Coronary artery (tissue), 2 donors: ENCODE measurements at regions not wholly inside any gene's neighbourhood (a gene's known extent, or its start where the extent isn't known, plus 50 kb on each side); places are given as distances from the start of the nearest gene placed in this dataset.
A peak's percentile ranks its signal among the peaks of the same experiment; 100 is the strongest.

Experiments
- DNase-seq: peaks from one replicate; pipeline ENCODE4 v3.0.0-alpha.2; 2017; ENCODE audit warnings: low spot score
- H3K27ac ChIP-seq, 2 donors: fragments of 200-600 bp; sonication (generic); one replicate each; pipeline ENCODE4 v1.5.1; 2016 to 2019
- H3K4me3 ChIP-seq: fragments of 200-600 bp; sonication (generic); 2 replicates; pipeline ENCODE4 v1.5.1; 2016; ENCODE audit warnings: mild to moderate bottlenecking, moderate library complexity
- TF ChIP-seq, protein P1 (sequence below): fragments of 200-600 bp; sonication (generic); IDR thresholded peaks from one replicate; pipeline ENCODE4 v1.5.1; 2019; ENCODE audit warnings: antibody characterized with exemption

DNA sequence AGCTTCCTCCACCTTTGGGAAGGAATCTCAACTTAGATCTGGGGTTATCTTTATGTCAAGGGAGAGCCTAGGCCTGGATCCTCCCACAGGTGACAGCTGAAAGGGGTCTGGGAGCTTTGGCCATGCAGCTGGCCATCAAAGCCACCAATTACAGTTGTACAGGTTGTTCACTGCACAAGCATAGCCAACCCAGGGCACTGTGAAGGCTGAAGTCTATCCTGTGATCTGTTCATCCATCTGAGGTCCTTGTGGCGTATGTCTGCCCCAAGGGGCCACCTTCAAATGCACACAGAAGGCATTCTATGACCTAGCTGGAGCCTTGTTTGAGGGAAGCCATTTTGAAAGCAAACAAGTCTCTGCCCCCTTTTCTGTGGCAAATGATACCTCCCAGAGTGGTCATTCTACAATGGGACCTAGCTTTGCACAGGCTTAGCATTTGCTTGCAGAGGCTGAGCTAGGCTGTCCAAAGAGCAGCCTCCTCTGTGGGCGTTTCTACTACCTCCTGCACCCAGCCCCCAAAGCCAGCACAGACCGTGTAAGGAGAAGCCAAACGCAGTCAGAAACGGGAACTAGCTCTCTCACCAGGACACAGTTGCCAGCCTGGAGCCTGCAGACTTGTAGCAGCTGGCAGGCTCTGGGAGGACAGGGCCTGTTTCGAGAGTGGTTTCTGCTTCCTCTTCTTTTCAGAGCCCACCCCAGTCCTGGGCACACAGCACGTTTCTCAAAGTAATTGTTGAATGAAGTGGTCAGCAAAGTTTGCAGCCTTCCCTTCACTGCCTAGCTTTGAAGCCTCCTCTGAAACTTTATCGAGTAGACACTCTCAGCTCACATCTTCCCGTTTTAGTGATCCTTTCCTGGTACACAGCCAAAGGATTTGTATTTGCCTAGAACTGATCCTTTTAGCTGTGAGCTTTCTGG lies 157.3 kb upstream of the SMAD3 start:
- H3K27ac ChIP-seq: peak overlapping the region; percentile 30 to 88
- TF ChIP-seq, protein P1, sequence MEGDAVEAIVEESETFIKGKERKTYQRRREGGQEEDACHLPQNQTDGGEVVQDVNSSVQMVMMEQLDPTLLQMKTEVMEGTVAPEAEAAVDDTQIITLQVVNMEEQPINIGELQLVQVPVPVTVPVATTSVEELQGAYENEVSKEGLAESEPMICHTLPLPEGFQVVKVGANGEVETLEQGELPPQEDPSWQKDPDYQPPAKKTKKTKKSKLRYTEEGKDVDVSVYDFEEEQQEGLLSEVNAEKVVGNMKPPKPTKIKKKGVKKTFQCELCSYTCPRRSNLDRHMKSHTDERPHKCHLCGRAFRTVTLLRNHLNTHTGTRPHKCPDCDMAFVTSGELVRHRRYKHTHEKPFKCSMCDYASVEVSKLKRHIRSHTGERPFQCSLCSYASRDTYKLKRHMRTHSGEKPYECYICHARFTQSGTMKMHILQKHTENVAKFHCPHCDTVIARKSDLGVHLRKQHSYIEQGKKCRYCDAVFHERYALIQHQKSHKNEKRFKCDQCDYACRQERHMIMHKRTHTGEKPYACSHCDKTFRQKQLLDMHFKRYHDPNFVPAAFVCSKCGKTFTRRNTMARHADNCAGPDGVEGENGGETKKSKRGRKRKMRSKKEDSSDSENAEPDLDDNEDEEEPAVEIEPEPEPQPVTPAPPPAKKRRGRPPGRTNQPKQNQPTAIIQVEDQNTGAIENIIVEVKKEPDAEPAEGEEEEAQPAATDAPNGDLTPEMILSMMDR: no peak
- DNase-seq: peak; percentile 80
- H3K4me3 ChIP-seq: peak overlapping the region; percentile 2

DNA sequence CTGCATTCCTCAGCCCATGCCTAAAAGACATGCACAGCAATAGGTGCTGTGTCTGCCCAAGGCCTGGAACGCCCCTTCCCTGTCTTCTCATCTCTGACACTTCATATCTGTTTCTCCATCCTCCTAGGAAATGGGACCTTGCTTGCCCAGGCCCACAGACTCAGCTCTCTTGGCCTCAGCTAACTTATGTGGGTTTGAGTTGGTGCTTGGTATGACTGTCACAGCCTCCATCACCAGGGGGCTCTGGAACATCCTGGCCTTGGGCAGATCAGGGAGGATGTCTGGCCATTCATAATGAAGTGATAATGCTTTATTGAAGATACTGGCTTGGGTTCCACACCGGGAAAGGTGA lies 156.7 kb upstream of the SMAD3 start:
- DNase-seq: peak; percentile 54
- Histone ChIP-seq H3K27ac (peak overlapping the region; percentile 30 to 88), H3K4me3 (peak overlapping the region; percentile 2)
- TF ChIP-seq, protein P1: no peak

DNA sequence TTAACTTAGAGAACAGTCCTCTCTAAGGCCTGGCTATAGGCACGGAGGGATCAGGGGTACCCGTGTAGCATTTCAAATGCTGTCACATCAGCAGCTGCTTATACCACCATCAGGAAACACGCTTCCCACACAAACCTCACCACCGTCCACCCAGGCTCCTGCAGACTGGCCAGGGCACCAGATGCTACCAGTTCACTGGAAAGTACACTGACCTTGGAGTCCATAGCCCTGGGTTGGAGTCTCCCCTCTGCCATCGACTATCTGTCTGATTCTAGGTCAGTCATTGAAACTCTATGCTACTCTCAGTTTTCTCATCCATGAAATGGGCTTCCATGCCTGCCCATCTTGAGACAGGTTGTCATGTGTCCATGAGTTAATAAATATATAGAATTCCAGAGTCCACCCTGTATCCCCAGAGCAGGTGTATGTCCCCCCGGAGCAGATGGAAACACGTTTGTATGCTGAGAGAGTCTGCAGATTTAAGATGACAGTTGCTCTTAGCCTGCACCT lies 156.0 kb upstream of the SMAD3 start:
- H3K4me3 ChIP-seq: no peak overlapping the region

DNA sequence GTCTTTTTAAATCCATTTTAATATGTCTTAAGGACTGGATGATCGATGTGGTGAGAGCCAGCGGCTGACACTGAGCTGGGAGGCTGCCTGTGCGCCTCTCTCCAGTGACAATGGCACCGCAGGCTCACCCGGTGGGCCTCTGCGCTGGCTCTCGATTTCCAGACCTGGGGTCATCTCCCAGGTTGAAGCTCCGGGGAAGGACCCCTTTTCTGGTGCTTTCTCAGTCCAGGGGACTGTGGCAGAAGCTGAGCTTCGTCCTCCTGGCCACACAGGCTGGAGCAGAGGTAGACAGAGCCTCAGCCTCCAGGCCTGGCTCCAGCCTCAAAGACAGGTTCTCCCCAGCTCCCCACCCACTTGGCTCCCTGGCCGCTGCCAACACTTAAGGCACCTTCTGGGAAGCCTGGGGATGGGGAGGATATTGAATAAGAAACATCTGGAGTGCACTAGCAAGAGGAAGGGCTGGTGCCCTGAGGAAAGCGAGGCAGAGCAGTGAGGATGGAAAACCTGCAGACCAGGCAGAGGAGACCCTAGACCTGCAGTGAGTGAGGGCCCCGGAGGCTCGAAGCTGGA lies 154.2 kb upstream of the SMAD3 start:
- TF ChIP-seq, protein P1: no peak
- Histone ChIP-seq H3K4me3 (no peak overlapping the region), H3K27ac (no peak overlapping the region)
- peak; percentile 49 for DNase-seq

More for the DNA sequence above, 156.0 kb upstream of the SMAD3 start:
- TF ChIP-seq, protein P1: no peak
- peak; percentile 55 for DNase-seq
- peak overlapping the region in 1 of 2 donors; percentile 88 for H3K27ac ChIP-seq

DNA sequence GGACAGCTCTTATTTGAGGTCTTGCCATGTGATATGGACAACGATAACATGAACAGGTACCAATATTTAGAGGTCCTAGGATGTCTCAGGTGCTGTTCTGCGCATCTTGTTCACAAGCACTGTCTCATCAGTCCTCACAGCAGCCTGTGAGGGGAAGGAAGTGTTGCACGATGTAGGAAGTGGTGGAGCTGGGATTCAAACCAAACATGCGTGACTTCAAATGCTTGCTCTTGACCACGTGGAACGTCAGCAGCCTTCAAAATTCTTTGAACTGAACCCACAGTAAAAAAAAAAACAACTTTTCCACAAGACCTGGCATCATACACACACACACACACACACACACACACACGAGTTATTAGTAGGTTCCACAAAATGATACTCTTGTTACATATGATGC lies 153.4 kb upstream of the SMAD3 start:
- H3K4me3 ChIP-seq: no peak overlapping the region
- TF ChIP-seq, protein P1: no peak

DNA sequence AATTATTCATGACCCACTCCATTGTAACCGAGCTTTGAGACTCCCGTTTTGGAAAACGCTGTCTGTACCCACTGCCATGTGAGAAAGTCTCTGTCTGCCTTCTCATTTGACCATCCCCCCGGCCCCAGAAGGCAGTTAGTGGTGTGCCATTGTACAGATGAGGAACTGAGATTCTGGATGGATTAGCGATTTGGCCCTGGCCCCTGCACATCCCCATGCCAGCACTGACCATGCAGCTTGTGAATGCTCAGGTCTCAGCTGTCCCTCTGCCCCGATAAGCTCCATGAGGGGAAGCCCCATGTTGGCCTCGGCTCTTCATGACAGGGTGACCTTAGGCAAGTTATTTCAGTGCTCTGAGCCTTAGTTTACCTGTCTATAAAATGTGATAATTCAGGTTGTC lies 153.0 kb upstream of the SMAD3 start:
- DNase-seq: peak; percentile 64

More for the DNA sequence above, 153.4 kb upstream of the SMAD3 start:
- peak; percentile 22 for DNase-seq
- H3K27ac ChIP-seq: no peak overlapping the region

More for the DNA sequence above, 153.0 kb upstream of the SMAD3 start:
- no peak overlapping the region for H3K4me3 ChIP-seq
- TF ChIP-seq, protein P1: no peak
- H3K27ac ChIP-seq: no peak overlapping the region
